HG02943 (cell line): ENCODE measurements at regions not wholly inside any gene's neighbourhood (a gene's known extent, or its start where the extent isn't known, plus 50 kb on each side); places are given as distances from the start of the nearest gene placed in this dataset.

Experiments
- ATAC-seq: cut with Tn5 transposase; IDR thresholded peaks from one replicate; pipeline ENCODE4 v1.9.1; 2021; ENCODE audit warnings: mild to moderate bottlenecking, low read depth, moderate library complexity; ENCODE audit not compliant: unreplicated experiment

DNA sequence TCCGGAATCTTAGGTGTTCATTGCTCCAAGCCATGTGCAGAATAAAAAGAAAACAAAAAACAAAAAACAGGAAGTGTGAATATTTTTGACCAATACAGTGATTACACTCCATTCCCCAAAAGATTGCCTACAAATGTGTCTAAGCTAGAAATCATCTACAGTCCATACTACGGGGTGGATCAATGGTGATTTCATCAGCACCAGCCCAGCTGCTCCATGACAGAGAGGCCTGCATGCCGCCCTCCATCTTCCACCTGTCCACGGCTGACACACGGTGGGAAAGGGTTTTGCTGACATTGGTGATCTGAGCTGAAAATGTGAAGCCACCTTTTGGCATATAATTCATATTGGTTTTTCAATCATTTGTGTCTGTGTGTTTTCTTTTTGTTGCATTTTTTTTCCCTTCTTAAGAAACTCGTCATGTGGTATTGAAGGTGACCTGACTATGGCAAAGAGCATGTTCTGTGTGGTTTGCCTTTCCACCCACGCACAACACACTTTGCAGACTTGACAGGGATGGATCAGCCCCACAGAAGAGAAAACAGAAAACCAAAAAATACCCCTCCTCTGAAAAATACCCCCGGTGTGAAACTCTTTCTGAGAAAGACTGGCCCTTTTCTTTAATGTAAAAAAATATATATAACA, 533.1 kb downstream of the RNF144A start:
- no peak for ATAC-seq

DNA sequence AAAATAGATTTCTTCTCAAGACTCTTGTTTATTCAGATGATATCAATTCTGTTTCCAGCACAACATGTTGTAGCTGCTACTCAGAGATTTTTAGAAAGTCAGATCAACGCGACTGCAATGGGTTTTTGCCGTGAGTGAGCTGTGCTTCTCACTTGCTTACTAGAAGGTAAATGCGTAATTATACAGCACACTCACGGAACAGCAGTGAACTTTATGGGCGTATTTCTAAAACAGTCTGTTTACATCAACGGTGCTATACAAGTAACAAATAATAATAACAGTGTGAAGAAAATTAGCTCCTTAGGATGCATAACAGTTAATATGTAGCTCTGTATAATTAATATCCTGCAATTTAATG, 533.6 kb downstream of the RNF144A start:
- no peak for ATAC-seq

DNA sequence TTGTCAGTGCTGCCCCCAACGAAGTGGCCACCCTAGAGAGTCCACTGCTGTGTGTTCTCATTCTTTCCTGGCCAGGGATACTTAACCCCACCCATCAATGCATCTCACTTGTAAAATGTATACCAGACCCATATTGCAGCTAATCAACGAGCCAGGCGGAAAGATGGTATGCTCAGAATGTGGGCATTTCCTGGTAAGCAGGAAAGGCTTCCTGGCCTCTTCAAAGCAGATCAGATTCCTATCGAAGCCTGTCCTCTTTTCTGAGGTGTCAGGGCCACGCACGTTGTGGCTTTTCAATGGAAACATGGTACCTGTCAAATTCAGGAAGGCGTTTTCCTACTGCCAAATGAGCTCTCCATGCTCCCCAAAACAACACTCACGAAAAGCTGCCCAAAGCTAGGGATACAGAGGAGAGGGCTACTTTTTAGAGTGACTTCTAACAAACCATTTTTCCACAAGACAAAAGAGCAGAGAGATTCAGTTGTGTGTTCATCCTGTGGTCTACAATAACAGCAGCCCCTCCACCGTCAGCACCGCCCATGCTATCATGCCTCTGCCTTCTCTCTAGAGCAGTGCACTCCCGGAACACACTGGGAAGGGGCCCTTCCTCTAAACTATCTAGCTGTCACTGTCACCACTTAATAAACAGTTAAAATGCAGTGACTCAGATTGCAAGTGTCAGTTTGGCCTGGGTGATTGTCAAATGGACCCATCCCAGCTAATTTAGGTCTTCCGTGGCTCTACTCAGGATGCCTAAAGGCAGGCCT, 535.1 kb downstream of the RNF144A start:
- no peak for ATAC-seq

DNA sequence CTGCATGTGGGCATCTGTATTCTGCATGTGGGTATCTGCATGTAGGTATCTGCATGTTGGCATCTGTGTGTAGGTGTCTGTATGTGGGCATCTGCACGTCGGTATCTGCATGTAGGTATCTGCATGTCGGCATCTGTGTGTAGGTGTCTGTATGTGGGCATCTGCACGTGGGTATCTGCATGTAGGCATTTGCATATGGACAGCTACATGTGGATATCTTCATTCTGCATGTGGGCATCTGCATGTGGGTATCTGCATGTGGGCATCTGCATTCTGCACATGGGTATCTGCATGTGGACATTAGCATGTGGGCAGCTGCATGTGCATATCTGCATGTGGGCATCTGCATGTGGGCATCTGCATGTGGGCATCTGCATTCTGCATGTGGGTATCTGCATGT, 537.4 kb downstream of the RNF144A start:
- ATAC-seq = no peak

DNA sequence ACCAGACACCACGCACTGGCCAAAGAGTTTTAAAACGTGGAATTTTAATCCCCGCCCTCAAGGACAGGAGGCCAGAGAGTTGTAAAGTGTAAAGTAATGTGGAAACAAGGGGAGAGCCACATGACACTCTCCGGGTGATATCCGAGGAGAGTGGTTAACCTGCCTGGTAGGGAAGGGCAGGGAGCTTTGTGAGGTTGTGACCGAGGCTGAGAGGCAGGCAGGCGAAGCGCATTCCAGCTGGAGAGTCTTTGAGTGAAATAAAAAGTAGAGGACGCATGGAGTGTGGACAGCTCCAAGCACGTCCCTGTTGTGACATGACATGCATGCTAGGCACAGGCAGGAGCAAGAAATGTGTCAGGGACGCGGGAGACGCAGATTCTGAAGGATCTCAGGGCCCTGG, 539.5 kb downstream of the RNF144A start:
- ATAC-seq = no peak

DNA sequence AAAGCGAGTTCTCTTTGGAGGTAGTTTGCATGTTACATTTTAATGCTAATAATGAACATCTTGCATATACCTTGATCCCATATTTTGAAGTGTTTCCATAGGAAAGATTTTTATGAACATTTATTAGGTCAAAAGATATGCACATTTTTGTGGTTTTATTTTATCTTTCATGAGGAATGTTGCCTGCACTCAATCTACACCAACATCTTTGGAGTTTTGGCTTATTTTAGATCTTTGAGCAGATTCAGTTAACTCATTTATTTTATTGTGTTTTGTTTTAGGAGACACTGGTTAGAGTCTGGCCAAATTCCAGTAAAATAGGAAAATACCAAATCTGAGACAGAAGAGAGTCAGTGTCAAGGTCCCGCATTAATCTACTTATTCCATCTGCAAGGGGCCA, 540.9 kb downstream of the RNF144A start:
- no peak for ATAC-seq

DNA sequence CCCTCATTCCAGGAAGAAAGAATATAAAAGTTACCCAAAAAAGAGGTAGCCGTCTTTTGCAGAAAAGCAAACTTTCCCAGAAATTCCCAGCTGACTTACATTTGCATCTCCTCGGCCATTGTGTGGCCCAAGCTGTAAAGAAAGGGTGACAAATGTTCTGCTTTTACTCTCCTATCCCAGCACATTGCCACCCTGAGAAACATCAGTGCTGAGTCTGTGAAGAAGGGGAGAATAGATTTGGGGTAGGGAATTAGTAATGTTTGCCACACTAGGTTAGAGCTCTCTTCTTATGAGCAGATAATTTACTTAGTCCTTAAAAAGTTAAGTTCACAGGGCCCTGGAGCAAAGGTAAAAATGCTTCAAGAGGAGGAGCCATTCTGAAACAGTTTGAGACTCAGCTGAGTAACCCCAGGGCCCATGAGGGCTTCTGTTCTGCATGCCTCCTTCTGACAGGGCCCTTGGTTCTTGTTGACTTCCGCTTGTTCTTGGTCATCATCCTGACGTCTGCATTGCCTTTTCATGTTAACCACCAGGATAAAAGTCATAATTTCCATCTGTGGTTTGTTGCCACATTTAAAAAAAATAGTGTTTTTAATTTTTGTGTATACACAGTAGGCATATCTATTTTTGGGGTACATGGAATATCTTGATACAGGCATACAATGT, 550.7 kb downstream of the RNF144A start:
- no peak for ATAC-seq

DNA sequence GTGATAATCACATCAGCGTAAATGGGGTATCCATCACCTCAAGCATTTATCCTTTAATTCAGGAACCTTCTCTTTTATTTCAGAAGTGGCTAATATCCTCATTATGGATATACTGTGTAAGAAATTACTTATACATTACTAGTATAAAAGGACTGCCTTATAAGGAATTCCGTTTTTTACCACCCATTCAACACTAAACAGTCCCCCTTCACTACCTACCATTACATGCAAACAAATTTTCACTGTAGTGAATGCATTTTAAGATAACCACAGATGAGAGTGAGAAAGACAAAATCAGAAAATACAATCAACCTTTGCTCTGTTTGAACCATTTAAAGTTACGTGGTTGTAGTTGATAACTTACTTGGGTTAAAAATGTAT, 551.2 kb downstream of the RNF144A start:
- ATAC-seq = no peak

DNA sequence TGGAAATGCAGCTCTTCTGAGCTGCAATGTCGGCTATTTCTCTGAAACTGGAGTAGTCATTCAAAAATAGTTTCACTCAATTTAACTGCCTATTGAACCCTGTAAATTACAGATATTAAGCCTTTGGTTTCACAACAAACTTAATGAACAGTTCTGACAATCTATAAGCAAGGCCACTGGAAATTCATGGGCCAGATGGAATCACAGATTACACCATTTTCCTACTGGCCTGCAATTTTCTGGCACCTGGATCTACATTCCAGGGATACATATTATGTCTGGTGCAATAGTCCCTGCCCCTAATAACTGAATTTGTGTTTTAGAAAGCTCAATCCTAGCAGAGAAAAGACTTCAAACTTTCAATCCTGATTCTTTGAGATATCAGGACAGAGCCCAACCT, 551.7 kb downstream of the RNF144A start:
- ATAC-seq = no peak

DNA sequence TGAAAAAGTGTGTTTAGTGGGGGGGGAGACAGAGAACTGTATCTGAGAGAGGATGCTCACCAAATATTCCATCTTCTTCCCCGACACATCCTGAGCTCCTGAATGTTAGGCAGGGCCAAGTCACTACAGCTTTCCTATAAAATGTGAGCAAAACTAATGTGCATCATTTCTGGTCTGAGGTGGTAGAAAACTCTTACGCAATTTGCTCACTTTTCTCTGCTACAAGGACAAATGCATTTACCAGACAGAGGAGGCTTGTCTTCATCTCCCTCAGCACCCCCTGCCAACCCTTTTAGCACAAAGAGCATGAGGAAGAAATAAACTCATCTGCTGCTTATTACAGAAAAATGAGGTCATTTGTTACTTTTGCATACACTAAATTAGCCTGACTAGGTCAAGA, 554.0 kb downstream of the RNF144A start:
- ATAC-seq = no peak

DNA sequence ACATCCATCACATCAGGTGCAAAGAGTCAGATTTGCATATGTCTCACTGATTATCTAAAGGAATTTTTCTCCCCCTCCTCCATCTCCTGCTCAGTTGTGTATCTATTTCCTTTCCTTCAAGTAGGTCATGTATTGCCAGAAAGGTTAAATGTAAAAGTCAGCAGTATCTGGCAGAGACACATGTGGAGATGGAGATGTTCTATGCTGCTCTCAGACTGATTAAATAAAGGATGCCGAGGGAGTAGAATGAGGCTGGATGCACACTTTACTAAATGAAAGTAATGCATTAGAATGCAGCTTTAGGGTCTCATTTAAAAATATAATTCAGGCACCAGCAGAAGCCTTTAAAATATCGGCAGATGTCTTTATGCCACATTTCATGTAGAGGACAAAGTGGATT, 555.3 kb downstream of the RNF144A start:
- no peak for ATAC-seq

DNA sequence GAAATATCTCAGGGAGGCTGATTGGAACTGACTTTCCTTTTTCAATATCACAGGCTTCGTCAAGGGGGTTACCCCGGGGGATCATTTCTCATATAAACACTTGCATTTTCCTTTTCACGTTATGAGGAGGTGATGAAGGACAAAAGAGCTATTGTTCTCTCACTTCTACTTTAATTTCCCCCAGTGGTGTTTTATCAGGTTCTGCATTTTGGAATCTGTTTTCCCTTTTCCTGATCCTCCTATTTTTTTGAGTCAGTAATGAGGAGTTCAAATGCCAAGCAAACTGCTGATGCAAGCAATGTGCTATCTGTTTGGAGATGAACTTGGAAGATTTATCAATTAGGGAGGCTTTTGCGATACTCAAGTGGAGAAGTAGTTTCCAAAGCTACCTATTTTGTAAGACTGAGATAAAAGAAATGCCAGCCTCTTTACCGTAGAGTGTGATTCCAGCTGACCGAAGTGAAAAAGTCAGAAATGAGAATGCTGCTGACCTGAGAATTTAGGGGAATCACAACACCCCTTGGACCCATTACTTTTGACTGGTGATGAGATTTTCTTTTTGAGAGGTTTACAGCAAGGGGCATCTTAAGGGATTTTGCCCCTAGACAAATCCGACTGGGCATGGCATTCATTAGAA, 556.0 kb downstream of the RNF144A start:
- no peak for ATAC-seq

DNA sequence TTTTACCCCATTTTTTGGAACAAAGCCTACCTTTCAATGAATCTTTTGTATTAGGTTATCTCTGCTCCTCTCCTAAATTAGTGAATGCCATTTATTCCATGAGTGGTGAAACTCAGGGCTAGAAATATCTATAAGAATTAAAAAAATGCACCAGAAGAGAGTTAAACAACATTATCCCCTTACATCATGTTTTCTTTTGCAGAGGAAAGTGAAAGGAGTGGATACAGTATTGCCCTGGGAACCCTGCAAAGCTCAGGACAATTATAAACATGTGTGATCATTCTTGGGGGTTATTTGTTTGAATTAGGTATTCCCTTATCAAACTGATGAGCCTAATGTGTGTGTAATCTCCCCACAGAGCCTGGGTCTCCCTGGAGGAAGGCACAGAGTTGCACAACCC, 559.2 kb downstream of the RNF144A start:
- no peak for ATAC-seq

DNA sequence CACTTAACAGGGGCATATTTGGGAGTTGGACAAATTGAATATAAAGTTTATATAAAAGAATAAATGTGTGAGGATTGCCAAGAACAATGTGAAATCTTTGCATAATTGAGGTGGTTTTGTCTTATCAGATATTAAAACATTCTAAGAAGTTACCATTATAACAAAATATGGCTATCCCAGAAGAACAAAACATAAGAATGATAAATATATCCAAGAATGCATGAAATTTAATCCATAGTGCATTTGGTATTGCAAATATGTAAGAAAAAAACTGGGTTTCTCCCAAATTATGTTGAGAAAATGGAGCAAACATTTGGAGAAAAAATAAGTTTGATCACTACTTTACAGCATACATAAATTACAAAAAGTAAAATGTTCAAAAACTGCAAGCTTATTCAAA, 562.4 kb downstream of the RNF144A start:
- ATAC-seq = no peak

DNA sequence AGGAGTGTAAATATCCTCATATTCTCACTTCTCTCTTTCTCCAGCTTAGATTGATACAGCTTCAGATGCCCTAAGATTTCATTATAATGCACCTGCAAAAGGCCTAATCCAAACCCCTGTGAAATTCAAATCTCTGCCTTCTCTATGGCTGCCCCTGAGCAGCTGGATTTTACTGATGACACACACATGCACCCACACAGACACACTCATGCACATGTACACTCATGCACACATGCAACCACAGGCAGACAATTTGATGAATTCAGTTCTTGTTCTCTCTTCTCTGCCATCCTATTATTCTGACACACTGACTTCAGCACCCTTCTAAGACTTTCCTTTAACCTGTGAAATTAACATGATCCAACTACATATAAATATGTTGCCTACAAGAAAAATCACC, 563.2 kb downstream of the RNF144A start:
- ATAC-seq = no peak

DNA sequence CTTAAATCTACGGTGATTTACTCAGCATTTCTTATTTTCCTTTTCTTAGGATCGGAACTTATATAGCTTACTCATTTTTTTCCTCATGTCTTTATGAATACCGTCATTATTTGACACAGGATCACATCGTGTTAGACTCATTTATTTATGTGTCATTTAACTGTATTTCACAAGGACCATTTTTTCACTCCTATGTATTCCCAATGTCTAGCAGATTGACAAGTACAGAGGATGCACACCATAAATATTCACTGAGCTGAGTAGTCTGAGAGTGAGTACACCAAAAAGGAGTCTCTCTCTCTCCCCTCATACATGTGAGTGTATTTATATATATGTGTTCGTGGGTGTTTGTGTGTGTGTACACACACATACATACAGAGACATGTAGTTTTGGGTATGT, 573.5 kb downstream of the RNF144A start:
- ATAC-seq = no peak

DNA sequence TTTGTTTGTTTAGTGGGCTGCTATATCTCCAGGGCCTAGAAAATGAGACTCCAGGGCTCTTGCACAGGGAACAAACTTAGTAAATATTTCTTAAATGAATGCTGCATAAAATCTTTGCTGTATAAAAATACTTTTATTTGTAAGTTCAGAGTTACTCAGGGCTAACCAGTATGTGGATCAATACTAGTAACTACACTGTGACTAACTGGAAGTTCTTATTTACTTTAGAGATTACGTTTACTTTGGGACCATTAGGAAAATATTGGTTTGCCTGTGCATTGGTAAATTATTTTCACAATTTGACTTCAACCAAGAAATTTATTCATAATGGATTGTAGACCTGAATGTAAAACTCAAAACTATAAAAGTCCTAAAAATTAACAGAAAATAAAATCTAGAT, 575.5 kb downstream of the RNF144A start:
- ATAC-seq = no peak

DNA sequence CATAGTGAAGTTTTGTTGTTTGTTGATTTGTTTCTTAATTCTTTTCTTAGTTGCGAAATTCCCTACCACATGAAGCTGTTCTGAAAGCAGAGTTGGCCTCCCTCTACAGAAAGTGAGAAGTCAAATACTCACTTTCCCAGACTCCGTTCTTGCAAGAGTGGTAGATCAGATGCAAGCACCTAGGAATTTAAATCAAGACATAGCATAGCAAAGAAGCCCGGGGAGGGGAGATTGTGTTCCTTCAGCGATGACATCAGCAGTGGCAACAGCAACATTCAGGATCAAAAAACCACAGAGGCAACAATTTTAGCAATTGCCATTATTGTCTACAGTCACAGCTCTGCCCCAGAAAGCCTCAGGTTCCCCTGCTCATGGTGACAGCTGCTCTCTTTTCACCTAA, 580.0 kb downstream of the RNF144A start:
- ATAC-seq = no peak

DNA sequence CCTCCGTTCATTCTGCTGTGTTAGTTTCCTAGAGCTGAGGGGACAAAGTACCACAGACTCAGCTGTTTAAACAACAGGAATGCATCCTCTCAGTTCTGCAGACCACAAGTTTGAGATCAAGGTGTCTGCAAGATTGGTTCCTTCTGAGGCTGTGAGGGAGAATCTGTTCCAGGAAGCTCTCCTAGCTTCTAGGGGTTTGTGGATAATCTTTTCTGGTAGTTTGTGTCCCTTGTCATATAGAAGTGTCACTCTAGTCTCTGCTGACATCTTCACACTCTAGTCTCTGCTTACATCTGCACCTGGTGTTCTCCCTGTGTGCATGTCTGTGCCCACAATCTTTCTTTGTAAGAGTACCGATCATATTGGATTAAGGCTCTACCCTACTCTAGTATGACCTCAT, 581.8 kb downstream of the RNF144A start:
- ATAC-seq = no peak

DNA sequence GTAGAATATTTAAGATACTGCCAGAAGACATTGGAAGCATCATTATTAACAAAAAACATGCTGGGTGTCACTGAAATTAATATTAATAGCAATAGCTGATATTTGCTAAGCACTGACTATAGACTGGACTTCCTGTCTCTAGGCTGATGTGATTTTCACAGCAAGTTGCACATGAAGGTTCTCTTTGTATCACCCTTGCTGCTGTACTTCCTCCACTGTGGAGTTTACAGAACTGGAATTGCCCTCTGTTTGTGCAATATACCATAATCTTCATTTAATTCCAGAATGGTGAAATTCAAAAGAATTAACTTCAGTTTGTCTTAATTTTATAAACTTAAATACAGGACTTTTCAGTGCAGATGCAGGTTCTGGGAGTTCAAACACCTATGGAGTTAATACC, 585.1 kb downstream of the RNF144A start:
- no peak for ATAC-seq

DNA sequence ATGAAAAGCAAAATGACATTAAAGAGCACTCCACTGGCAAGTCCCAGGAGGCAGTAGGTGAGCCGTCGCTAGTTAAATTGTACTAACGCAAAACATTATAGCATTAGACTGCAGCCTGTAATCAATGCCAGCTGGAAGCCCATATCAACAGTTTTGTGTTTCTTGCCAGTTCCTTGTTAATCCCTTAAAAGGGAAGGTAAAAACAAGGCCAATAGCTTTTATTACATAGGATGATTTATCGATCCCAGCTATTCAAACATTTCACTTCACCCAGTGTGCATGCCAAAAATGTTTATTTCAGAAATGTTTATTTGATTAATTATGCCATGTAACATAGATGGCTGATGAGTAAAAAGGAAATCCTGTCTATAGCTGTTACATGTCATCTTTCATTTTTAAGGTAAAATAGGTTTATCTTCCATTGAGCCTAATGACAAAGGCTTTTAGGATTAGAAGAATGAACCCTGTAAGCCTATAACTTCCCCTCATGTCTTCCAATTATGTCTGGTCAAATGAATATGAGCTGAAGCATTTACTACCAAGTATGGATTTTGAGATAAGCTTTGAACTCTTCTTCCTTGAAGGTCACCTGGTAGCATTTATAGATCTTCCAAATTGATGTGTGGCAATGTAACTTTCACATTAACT, 591.2 kb downstream of the RNF144A start:
- ATAC-seq = no peak
